ENCODE measurements at regions not wholly inside any gene's neighbourhood (a gene's known extent, or its start where the extent isn't known, plus 50 kb on each side); places are given as distances from the start of the nearest gene placed in this dataset.

GRCh38 chr20:12318043-12318442 lies 400.4 kb downstream of the BTBD3 start:
- peaks cover 0 to 24% (median 7%) of the 10 kb centered on the region in 7 donors for H3K9me3 Mint-ChIP-seq
- ATAC-seq (ENCODE audit: low read depth in 2 of 2) (no peak), DNase-seq (no peak)
- no peaks in the 10 kb centered on the region for H3K27me3 ChIP-seq (ENCODE audit: control insufficient read depth, insufficient read depth, low read length)
- no peaks in the 10 kb centered on the region for H3K36me3 Mint-ChIP-seq
- H3K9me3 ChIP-seq (ENCODE audit: control insufficient read depth in 2 of 2, low read length in 2 of 2): peaks cover 0 to 11% of the 10 kb centered on the region in 2 experiments
- no peaks in the 10 kb centered on the region for H3K4me1 ChIP-seq (ENCODE audit: control insufficient read depth, insufficient read depth, low read length, poor library complexity, severe bottlenecking)
- H3K4me1 Mint-ChIP-seq: no peaks in the 10 kb centered on the region
- no peak overlapping the region for H3K4me3 ChIP-seq (ENCODE audit: low read depth, low read length)
- H3K36me3 ChIP-seq (ENCODE audit: control insufficient read depth, insufficient read depth, low read length): no peaks in the 10 kb centered on the region
- H3K4me3 Mint-ChIP-seq: no peak overlapping the region
- H3K27ac Mint-ChIP-seq: no peak overlapping the region
- H3K27ac ChIP-seq (ENCODE audit: insufficient read depth, low read length, poor library complexity, severe bottlenecking): no peak overlapping the region
- no peaks in the 10 kb centered on the region for H3K27me3 Mint-ChIP-seq

GRCh38 chr20:12321736-12322135 lies 404.0 kb downstream of the BTBD3 start:
- ATAC-seq (ENCODE audit: low read depth in 2 of 2) (no peak), DNase-seq (no peak)
- H3K27me3 ChIP-seq (ENCODE audit: control insufficient read depth, insufficient read depth, low read length): no peaks in the 10 kb centered on the region
- H3K9me3 ChIP-seq (ENCODE audit: control insufficient read depth in 2 of 2, low read length in 2 of 2): peaks cover 0 to 12% of the 10 kb centered on the region in 2 experiments
- peaks cover 0 to 19% (median 3%) of the 10 kb centered on the region in 7 donors for H3K9me3 Mint-ChIP-seq
- no peak overlapping the region for H3K27ac Mint-ChIP-seq
- H3K4me3 Mint-ChIP-seq: no peak overlapping the region
- H3K27me3 Mint-ChIP-seq: no peaks in the 10 kb centered on the region
- H3K36me3 Mint-ChIP-seq: no peaks in the 10 kb centered on the region
- H3K4me3 ChIP-seq (ENCODE audit: low read depth, low read length): no peak overlapping the region
- no peak overlapping the region for H3K27ac ChIP-seq (ENCODE audit: insufficient read depth, low read length, poor library complexity, severe bottlenecking)
- no peaks in the 10 kb centered on the region for H3K4me1 Mint-ChIP-seq
- H3K36me3 ChIP-seq (ENCODE audit: control insufficient read depth, insufficient read depth, low read length): no peaks in the 10 kb centered on the region
- H3K4me1 ChIP-seq (ENCODE audit: control insufficient read depth, insufficient read depth, low read length, poor library complexity, severe bottlenecking): no peaks in the 10 kb centered on the region

DNA sequence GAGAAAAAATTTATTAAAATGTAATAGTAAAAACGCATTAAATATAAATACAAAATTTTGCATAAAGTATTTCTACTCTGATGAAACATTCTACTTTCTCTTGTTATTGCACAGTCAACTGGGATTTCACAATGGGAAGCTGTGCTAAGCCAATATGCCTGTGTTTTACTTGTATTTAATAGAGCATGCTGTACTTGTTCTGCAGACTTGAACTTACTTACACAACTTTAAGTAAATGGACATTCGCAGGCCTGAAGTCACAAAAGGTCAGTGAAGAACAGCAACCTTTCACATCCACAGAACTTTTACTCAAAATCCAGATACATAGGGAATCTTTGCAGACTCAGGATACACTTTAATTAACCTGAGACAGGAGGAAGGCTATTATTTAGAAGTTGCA lies 409.5 kb downstream of the BTBD3 start:
- H3K27me3 Mint-ChIP-seq: no peaks in the 10 kb centered on the region
- Histone ChIP-seq H3K36me3 (ENCODE audit: control insufficient read depth, insufficient read depth, low read length) (no peaks in the 10 kb centered on the region), H3K4me1 (ENCODE audit: control insufficient read depth, insufficient read depth, low read length, poor library complexity, severe bottlenecking) (no peaks in the 10 kb centered on the region), H3K4me3 (ENCODE audit: low read depth, low read length) (no peak overlapping the region), H3K9me3 (ENCODE audit: control insufficient read depth in 2 of 2, low read length in 2 of 2) (peaks cover 0 to 4% of the 10 kb centered on the region in 2 experiments), H3K27me3 (ENCODE audit: control insufficient read depth, insufficient read depth, low read length) (no peaks in the 10 kb centered on the region), H3K27ac (ENCODE audit: insufficient read depth, low read length, poor library complexity, severe bottlenecking) (no peak overlapping the region)
- DNase-seq (no peak), ATAC-seq (ENCODE audit: low read depth in 2 of 2) (no peak)
- H3K4me3 Mint-ChIP-seq: no peak overlapping the region
- no peak overlapping the region for H3K27ac Mint-ChIP-seq
- no peaks in the 10 kb centered on the region for H3K4me1 Mint-ChIP-seq
- H3K9me3 Mint-ChIP-seq: peaks cover 0 to 15% (median 5%) of the 10 kb centered on the region in 7 donors
- no peaks in the 10 kb centered on the region for H3K36me3 Mint-ChIP-seq

DNA sequence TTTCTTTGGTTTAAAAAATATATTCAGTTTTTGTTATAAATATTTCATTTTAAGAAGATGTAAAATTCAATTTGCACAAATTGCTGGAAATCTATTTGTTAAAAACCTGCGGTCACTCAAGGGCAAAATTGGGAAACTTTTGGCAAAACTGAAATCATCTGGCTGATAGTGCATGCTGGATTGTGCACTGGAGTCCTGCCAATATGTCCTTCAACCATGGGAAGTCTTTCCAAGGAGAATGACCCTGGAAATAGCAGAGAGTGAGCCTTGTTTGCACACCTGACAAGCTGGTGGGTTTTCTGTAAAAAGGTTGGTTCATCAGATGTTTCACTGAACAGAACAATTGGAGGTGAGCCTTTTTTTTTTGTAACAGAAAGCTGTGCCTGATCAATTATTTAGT lies 413.5 kb downstream of the BTBD3 start:
- DNase-seq (no peak), ATAC-seq (ENCODE audit: low read depth in 2 of 2) (no peak)
- peaks cover 4 to 21% (median 12%) of the 10 kb centered on the region in 7 donors for H3K9me3 Mint-ChIP-seq
- Histone ChIP-seq H3K4me1 (ENCODE audit: control insufficient read depth, insufficient read depth, low read length, poor library complexity, severe bottlenecking) (no peaks in the 10 kb centered on the region), H3K36me3 (ENCODE audit: control insufficient read depth, insufficient read depth, low read length) (no peaks in the 10 kb centered on the region), H3K4me3 (ENCODE audit: low read depth, low read length) (no peak overlapping the region), H3K9me3 (ENCODE audit: control insufficient read depth in 2 of 2, low read length in 2 of 2) (peaks cover 0 to 16% of the 10 kb centered on the region in 2 experiments), H3K27ac (ENCODE audit: insufficient read depth, low read length, poor library complexity, severe bottlenecking) (no peak overlapping the region), H3K27me3 (ENCODE audit: control insufficient read depth, insufficient read depth, low read length) (no peaks in the 10 kb centered on the region)
- H3K36me3 Mint-ChIP-seq: no peaks in the 10 kb centered on the region
- H3K4me3 Mint-ChIP-seq: no peak overlapping the region
- no peaks in the 10 kb centered on the region for H3K4me1 Mint-ChIP-seq
- no peak overlapping the region for H3K27ac Mint-ChIP-seq
- H3K27me3 Mint-ChIP-seq: no peaks in the 10 kb centered on the region

DNA sequence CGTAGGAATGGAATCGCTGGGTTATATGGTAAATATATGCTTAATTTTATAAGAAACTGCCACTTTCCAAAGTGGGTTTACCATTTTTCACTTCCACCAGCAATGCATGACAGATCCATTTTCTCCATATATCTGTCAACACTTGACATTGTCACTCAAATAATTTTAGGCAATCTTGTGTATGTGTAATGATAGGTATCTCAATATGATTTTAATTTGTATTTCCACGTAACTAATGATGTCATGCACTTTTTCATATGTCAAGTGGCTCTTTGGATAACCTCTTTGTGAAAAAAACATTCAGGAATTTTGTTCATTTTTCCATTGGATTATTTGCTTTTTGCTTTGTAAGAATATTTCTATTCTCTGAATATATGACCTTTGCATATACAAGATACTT lies 419.9 kb downstream of the BTBD3 start:
- no peaks in the 10 kb centered on the region for H3K27me3 ChIP-seq (ENCODE audit: control insufficient read depth, insufficient read depth, low read length)
- H3K9me3 ChIP-seq (ENCODE audit: control insufficient read depth in 2 of 2, low read length in 2 of 2): peaks cover 0 to 12% of the 10 kb centered on the region in 2 experiments
- Mint-ChIP-seq H3K4me1 (no peaks in the 10 kb centered on the region), H3K27me3 (no peaks in the 10 kb centered on the region), H3K36me3 (no peaks in the 10 kb centered on the region), H3K4me3 (no peak overlapping the region), H3K27ac (no peak overlapping the region), H3K9me3 (peaks cover 2 to 26% (median 10%) of the 10 kb centered on the region in 7 donors)
- H3K4me1 ChIP-seq (ENCODE audit: control insufficient read depth, insufficient read depth, low read length, poor library complexity, severe bottlenecking): no peaks in the 10 kb centered on the region
- DNase-seq: no peak
- no peak for ATAC-seq (ENCODE audit: low read depth in 2 of 2)
- H3K4me3 ChIP-seq (ENCODE audit: low read depth, low read length): no peak overlapping the region
- H3K36me3 ChIP-seq (ENCODE audit: control insufficient read depth, insufficient read depth, low read length): no peaks in the 10 kb centered on the region
- H3K27ac ChIP-seq (ENCODE audit: insufficient read depth, low read length, poor library complexity, severe bottlenecking): no peak overlapping the region

GRCh38 chr20:12345978-12346377 lies 428.3 kb downstream of the BTBD3 start:
- H3K27me3 ChIP-seq (ENCODE audit: control insufficient read depth, insufficient read depth, low read length): no peaks in the 10 kb centered on the region
- peaks cover 2 to 23% (median 8%) of the 10 kb centered on the region in 7 donors for H3K9me3 Mint-ChIP-seq
- H3K36me3 Mint-ChIP-seq: no peaks in the 10 kb centered on the region
- H3K27ac Mint-ChIP-seq: no peak overlapping the region
- H3K36me3 ChIP-seq (ENCODE audit: control insufficient read depth, insufficient read depth, low read length): no peaks in the 10 kb centered on the region
- ATAC-seq (ENCODE audit: low read depth in 2 of 2): no peak
- no peaks in the 10 kb centered on the region for H3K27me3 Mint-ChIP-seq
- H3K4me3 Mint-ChIP-seq: no peak overlapping the region
- H3K27ac ChIP-seq (ENCODE audit: insufficient read depth, low read length, poor library complexity, severe bottlenecking): no peak overlapping the region
- DNase-seq: no peak
- no peaks in the 10 kb centered on the region for H3K4me1 ChIP-seq (ENCODE audit: control insufficient read depth, insufficient read depth, low read length, poor library complexity, severe bottlenecking)
- H3K4me1 Mint-ChIP-seq: no peaks in the 10 kb centered on the region
- peaks cover 0 to 5% of the 10 kb centered on the region in 2 experiments for H3K9me3 ChIP-seq (ENCODE audit: control insufficient read depth in 2 of 2, low read length in 2 of 2)
- no peak overlapping the region for H3K4me3 ChIP-seq (ENCODE audit: low read depth, low read length)

GRCh38 chr20:12353842-12354241 lies 436.1 kb downstream of the BTBD3 start:
- Mint-ChIP-seq H3K4me3 (no peak overlapping the region), H3K4me1 (no peaks in the 10 kb centered on the region), H3K9me3 (peaks cover 0 to 22% (median 8%) of the 10 kb centered on the region in 7 donors), H3K27ac (no peak overlapping the region), H3K27me3 (no peaks in the 10 kb centered on the region), H3K36me3 (no peaks in the 10 kb centered on the region)
- ATAC-seq (ENCODE audit: low read depth in 2 of 2): no peak
- Histone ChIP-seq H3K36me3 (ENCODE audit: control insufficient read depth, insufficient read depth, low read length) (no peaks in the 10 kb centered on the region), H3K4me3 (ENCODE audit: low read depth, low read length) (no peak overlapping the region), H3K27me3 (ENCODE audit: control insufficient read depth, insufficient read depth, low read length) (no peaks in the 10 kb centered on the region), H3K9me3 (ENCODE audit: control insufficient read depth in 2 of 2, low read length in 2 of 2) (peaks cover 0 to 15% of the 10 kb centered on the region in 2 experiments), H3K27ac (ENCODE audit: insufficient read depth, low read length, poor library complexity, severe bottlenecking) (no peak overlapping the region), H3K4me1 (ENCODE audit: control insufficient read depth, insufficient read depth, low read length, poor library complexity, severe bottlenecking) (no peaks in the 10 kb centered on the region)
- no peak for DNase-seq

DNA sequence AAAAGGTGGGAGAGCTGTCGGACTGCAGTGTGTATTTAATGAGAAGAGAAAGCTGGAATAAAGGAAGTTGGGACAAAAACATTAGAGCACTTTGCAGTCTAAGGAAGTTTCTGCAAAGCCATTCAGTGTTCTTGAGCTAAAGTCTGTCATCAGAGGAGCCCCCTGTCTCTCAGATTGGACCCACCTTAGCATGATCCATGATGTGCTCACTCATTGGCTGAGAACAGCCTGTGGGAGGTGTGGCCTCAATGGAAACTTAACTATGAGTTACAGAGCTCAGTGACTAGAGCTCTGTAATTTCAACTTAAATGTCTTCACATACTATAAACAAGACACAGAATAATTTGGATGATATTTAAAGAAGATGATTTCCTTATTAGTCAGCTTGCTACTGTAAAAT lies 437.0 kb downstream of the BTBD3 start:
- Mint-ChIP-seq H3K4me1 (no peaks in the 10 kb centered on the region), H3K27me3 (no peaks in the 10 kb centered on the region), H3K36me3 (no peaks in the 10 kb centered on the region), H3K4me3 (no peak overlapping the region), H3K27ac (no peak overlapping the region), H3K9me3 (peaks cover 0 to 22% (median 8%) of the 10 kb centered on the region in 7 donors)
- H3K27me3 ChIP-seq (ENCODE audit: control insufficient read depth, insufficient read depth, low read length): no peaks in the 10 kb centered on the region
- peaks cover 0 to 17% of the 10 kb centered on the region in 2 experiments for H3K9me3 ChIP-seq (ENCODE audit: control insufficient read depth in 2 of 2, low read length in 2 of 2)
- no peaks in the 10 kb centered on the region for H3K4me1 ChIP-seq (ENCODE audit: control insufficient read depth, insufficient read depth, low read length, poor library complexity, severe bottlenecking)
- no peak overlapping the region for H3K27ac ChIP-seq (ENCODE audit: insufficient read depth, low read length, poor library complexity, severe bottlenecking)
- no peak for DNase-seq
- no peak for ATAC-seq (ENCODE audit: low read depth in 2 of 2)
- H3K4me3 ChIP-seq (ENCODE audit: low read depth, low read length): no peak overlapping the region
- no peaks in the 10 kb centered on the region for H3K36me3 ChIP-seq (ENCODE audit: control insufficient read depth, insufficient read depth, low read length)
